Erythroblast (primary cell): ENCODE measurements at regions not wholly inside any gene's neighbourhood (a gene's known extent, or its start where the extent isn't known, plus 50 kb on each side); places are given as distances from the start of the nearest gene placed in this dataset.

Experiments
- GATA1 ChIP-seq: IDR thresholded peaks from 2 replicates; pipeline ENCODE4 v1.6.1; 2011; ENCODE audit warnings: low read depth, mild to moderate bottlenecking, control low read depth, low read length, moderate library complexity
- POLR2A ChIP-seq: IDR thresholded peaks from 2 replicates; pipeline ENCODE4 v1.6.1; 2011; ENCODE audit warnings: mild to moderate bottlenecking, low read length

GRCh38 chr13:50646070-50646469, 197.4 kb downstream of the DLEU7 start:
- TF ChIP-seq POLR2A (no peak), GATA1 (no peak)
